ENCODE measurements at regions not wholly inside any gene's neighbourhood (a gene's known extent, or its start where the extent isn't known, plus 50 kb on each side); places are given as distances from the start of the nearest gene placed in this dataset.
A peak's percentile ranks its signal among the peaks of the same experiment; 100 is the strongest.

DNA sequence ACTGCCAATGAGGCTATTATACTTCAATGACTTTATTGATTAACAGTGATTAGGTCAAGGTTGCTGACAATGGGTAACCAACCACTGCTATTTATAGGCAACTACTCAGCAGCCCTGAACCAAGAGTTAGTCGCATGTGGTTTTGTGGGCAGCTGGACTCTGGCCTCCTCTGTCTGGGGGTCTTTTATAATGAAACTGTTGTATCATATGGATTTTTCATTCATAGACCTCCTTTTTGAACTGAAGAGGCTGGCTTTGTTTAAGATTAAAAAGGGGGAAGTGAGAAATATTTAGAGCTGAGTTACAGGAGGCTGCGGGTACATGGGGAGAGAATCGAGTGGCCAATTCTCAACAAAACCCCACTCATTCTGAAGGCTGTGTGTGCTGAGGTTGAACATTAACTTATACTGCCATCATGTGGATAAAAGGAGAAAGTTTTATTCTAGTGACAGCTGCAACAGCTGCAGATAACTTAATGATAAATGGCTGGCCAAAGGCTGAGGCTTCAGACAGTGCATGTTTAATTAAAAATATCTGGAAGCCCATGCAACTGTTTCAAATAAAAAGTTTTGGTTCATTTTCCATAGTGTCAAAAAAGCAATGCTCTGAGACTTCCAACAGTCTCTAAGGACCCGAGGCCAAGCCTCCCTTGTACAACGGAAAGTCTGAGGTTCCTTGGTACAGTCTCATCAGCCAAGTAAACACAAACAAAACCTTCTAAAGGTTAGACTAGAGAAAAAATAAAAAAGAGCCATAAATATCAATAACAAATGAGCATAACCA, 682.6 kb downstream of the KCNA4 start:
- Mint-ChIP-seq H3K9me3 (ENCODE audit: low read depth, unreplicated experiment) (peaks cover 2% of the 10 kb centered on the region), H3K27ac (ENCODE audit: unreplicated experiment) (no peak overlapping the region), H3K4me1 (ENCODE audit: low read depth, unreplicated experiment) (peaks cover 37% of the 10 kb centered on the region), H3K36me3 (ENCODE audit: insufficient read depth, unreplicated experiment) (no peaks in the 10 kb centered on the region), H3K4me3 (ENCODE audit: low read depth, unreplicated experiment) (no peak overlapping the region), H3K27me3 (ENCODE audit: unreplicated experiment) (no peaks in the 10 kb centered on the region)
- BruUV-seq (replicated peaks), result no TSS peak
- CTCF ChIA-PET, result interaction anchor here (0.8 to 1.8 kb wide), 2 partner anchors 1486 to 1635 kb away, joined by 3 to 7 read pairs; no protein-coding TSS in a partner anchor
- TF ChIP-seq, protein P1, sequence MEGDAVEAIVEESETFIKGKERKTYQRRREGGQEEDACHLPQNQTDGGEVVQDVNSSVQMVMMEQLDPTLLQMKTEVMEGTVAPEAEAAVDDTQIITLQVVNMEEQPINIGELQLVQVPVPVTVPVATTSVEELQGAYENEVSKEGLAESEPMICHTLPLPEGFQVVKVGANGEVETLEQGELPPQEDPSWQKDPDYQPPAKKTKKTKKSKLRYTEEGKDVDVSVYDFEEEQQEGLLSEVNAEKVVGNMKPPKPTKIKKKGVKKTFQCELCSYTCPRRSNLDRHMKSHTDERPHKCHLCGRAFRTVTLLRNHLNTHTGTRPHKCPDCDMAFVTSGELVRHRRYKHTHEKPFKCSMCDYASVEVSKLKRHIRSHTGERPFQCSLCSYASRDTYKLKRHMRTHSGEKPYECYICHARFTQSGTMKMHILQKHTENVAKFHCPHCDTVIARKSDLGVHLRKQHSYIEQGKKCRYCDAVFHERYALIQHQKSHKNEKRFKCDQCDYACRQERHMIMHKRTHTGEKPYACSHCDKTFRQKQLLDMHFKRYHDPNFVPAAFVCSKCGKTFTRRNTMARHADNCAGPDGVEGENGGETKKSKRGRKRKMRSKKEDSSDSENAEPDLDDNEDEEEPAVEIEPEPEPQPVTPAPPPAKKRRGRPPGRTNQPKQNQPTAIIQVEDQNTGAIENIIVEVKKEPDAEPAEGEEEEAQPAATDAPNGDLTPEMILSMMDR (IDR thresholded peaks at IDR 0.05; ENCODE audit: unreplicated experiment), result peak; percentile 44
- intact Hi-C loops (cut with micrococcal nuclease; ENCODE audit: unreplicated experiment), result loop anchor here (5.0 to 10.0 kb wide), 6 partner anchors 162 to 1837 kb away; partner anchors contain the start of genes KIF18A and METTL15
- peak; percentile 10 for DNase-seq

GRCh38 chr11:29331451-29332010, 685.3 kb downstream of the KCNA4 start:
- intact Hi-C loops (cut with micrococcal nuclease; ENCODE audit: unreplicated experiment), result loop anchor here (1.0 to 10.0 kb wide), 9 partner anchors 59 to 1834 kb away; partner anchors contain the start of genes KIF18A and METTL15
- TF ChIP-seq, protein P1 (IDR thresholded peaks at IDR 0.05; ENCODE audit: unreplicated experiment), result no peak
- no peak for DNase-seq
- CTCF ChIA-PET, result interaction anchor here (0.7 to 1.4 kb wide), 4 partner anchors 60 to 1697 kb away, joined by 3 to 7 read pairs (median 6); no protein-coding TSS in a partner anchor
- Mint-ChIP-seq H3K27ac (ENCODE audit: unreplicated experiment) (peak overlapping the region; percentile 60), H3K9me3 (ENCODE audit: low read depth, unreplicated experiment) (no peaks in the 10 kb centered on the region), H3K36me3 (ENCODE audit: insufficient read depth, unreplicated experiment) (no peaks in the 10 kb centered on the region), H3K27me3 (ENCODE audit: unreplicated experiment) (no peaks in the 10 kb centered on the region), H3K4me1 (ENCODE audit: low read depth, unreplicated experiment) (peaks cover 43% of the 10 kb centered on the region), H3K4me3 (ENCODE audit: low read depth, unreplicated experiment) (no peak overlapping the region)
- BruUV-seq (replicated peaks), result no TSS peak

DNA sequence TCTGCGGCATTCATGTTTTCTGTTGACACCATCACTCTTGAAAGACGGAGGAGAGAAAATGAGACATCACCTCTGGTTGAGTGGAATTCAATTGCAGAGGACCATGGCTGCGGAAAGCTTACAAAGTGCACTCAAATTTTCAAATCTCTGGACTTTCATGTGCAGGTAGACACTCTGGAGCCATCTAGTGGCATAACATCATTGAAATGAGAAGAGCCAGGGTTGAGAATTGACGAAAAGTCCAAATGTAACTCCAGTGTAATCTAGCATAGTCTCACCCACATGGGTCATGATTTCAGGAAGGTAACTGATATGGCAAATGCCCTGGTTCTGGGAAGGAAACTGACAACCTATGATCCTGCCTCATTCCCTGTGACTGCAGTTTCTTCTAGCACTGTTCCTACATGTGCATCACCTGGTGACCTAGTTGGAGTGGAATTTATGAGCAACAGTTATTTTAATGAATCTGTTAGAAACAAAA, 687.8 kb downstream of the KCNA4 start:
- no peak overlapping the region for H3K4me3 Mint-ChIP-seq (ENCODE audit: low read depth, unreplicated experiment)
- intact Hi-C loops (cut with micrococcal nuclease; ENCODE audit: unreplicated experiment), result loop anchor here (5.0 kb wide), 1 partner anchor 312 kb away; no protein-coding TSS in a partner anchor
- peak; percentile 24 for DNase-seq
- no peaks in the 10 kb centered on the region for H3K27me3 Mint-ChIP-seq (ENCODE audit: unreplicated experiment)
- BruUV-seq (replicated peaks), result no TSS peak
- TF ChIP-seq, protein P1 (IDR thresholded peaks at IDR 0.05; ENCODE audit: unreplicated experiment), result peak; percentile 73
- no peaks in the 10 kb centered on the region for H3K36me3 Mint-ChIP-seq (ENCODE audit: insufficient read depth, unreplicated experiment)
- H3K27ac Mint-ChIP-seq (ENCODE audit: unreplicated experiment), result no peak overlapping the region
- no peaks in the 10 kb centered on the region for H3K9me3 Mint-ChIP-seq (ENCODE audit: low read depth, unreplicated experiment)
- CTCF ChIA-PET, result interaction anchor here (0.6 to 3.1 kb wide), 10 partner anchors 57 to 1634 kb away, joined by 3 to 21 read pairs (median 4); partner anchors contain the start of gene BDNF
- H3K4me1 Mint-ChIP-seq (ENCODE audit: low read depth, unreplicated experiment), result peaks cover 36% of the 10 kb centered on the region

DNA sequence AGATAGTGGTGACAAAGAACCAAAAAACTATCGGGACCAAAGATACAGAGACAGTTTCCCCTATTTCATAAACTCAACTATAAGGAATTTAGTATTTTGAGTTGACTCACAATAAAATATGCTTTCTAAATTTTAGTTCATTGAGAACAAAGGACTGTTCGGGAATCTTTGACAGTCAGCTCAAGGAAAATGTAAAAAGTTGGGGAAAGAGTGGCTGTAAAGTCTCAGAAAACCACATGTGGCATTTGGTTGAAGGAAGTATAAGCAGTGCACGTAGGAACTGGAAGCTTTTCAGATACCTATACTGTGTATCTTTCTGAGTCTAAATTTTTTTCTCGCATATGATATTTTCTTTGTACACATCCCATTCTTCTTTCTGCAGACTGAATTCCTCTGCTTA, 688.9 kb downstream of the KCNA4 start:
- no peak overlapping the region for H3K4me3 Mint-ChIP-seq (ENCODE audit: low read depth, unreplicated experiment)

More for the DNA sequence above, 688.9 kb downstream of the KCNA4 start:
- Mint-ChIP-seq H3K27ac (ENCODE audit: unreplicated experiment) (no peak overlapping the region), H3K4me1 (ENCODE audit: low read depth, unreplicated experiment) (peaks cover 32% of the 10 kb centered on the region), H3K36me3 (ENCODE audit: insufficient read depth, unreplicated experiment) (no peaks in the 10 kb centered on the region), H3K27me3 (ENCODE audit: unreplicated experiment) (no peaks in the 10 kb centered on the region), H3K9me3 (ENCODE audit: low read depth, unreplicated experiment) (no peaks in the 10 kb centered on the region)
- intact Hi-C loops (cut with micrococcal nuclease; ENCODE audit: unreplicated experiment), result loop anchor here (5.0 kb wide), 1 partner anchor 311 kb away; no protein-coding TSS in a partner anchor
- CTCF ChIA-PET, result interaction anchor here (0.6 to 3.1 kb wide), 6 partner anchors 67 to 1649 kb away, joined by 3 to 21 read pairs (median 4); partner anchors contain the start of gene BDNF
- TF ChIP-seq, protein P1 (IDR thresholded peaks at IDR 0.05; ENCODE audit: unreplicated experiment), result no peak
- BruUV-seq (replicated peaks), result no TSS peak
- DNase-seq, result no peak

Data from Calu3 (cell line).